Endothelial cell of umbilical vein (primary cell): ENCODE measurements at regions not wholly inside any gene's neighbourhood (a gene's known extent, or its start where the extent isn't known, plus 50 kb on each side); places are given as distances from the start of the nearest gene placed in this dataset.

Experiments
- BruUV-seq: library from RNA; stranded (reverse); fragments of 400-500 nt; replicated peaks from 2 replicates; lab custom pipeline; 2021; lab: Mats Ljungman, UMichigan
- CTCF ChIA-PET: fragments of 300-600, 350-600 bp; sonication (Branson Sonifier 250); formaldehyde crosslinking; loops from one replicate; lab custom pipeline; 2021; ENCODE audit warnings: antibody characterized with exemption, inconsistent platforms; lab: Charles Lee
- POLR2A ChIA-PET: fragments of 300-600, 350-600 bp; sonication (Branson Sonifier 250); formaldehyde crosslinking; loops from one replicate; lab custom pipeline; 2021; ENCODE audit warnings: antibody characterized with exemption, inconsistent platforms; lab: Charles Lee
- DNase-seq: peaks from one replicate; pipeline ENCODE4 v3.0.0-alpha.2; 2011; ENCODE audit warnings: low read depth, low spot score
- FAIRE-seq: peaks from 2 replicates; lab custom pipeline; 2011; peaks lifted over from hg19 to GRCh38; lab: Jason Lieb, UNC
- H2AFZ ChIP-seq: 2 replicates; pipeline ENCODE4 v1.6.0; 2012; ENCODE audit warnings: low read depth, low read length, control low read depth, inconsistent platforms
- H3K27ac ChIP-seq: 2 replicates; pipeline ENCODE4 v1.5.1; 2011; ENCODE audit warnings: low read depth, mild to moderate bottlenecking, control low read depth, low read length, moderate library complexity; ENCODE audit not compliant: insufficient read depth
- H3K27me3 ChIP-seq, 2 experiments: 2 replicates each; pipeline versions ENCODE4 v1.6.0 to v1.6.1; 2011; ENCODE audit warnings: low read length in 2 of 2, mixed read lengths in 1 of 2; ENCODE audit not compliant: control insufficient read depth in 2 of 2, insufficient read depth in 2 of 2
- H3K36me3 ChIP-seq, 2 experiments: 2 replicates in 1 of 2; 3 replicates in 1 of 2; pipeline ENCODE4 v1.5.1; 2011; ENCODE audit warnings: low read length in 2 of 2, mild to moderate bottlenecking in 1 of 2, moderate library complexity in 1 of 2; ENCODE audit not compliant: control insufficient read depth in 2 of 2, insufficient read depth in 2 of 2; ENCODE audit errors: extremely low read depth in 1 of 2
- H3K4me1 ChIP-seq: 3 replicates; pipeline ENCODE4 v1.5.1; 2011; ENCODE audit warnings: mild to moderate bottlenecking, low read length; ENCODE audit not compliant: control insufficient read depth, insufficient read depth; ENCODE audit errors: extremely low read depth
- H3K4me2 ChIP-seq: 2 replicates; pipeline ENCODE4 v1.6.1; 2011; ENCODE audit warnings: low read length, control low read depth, mixed read lengths; ENCODE audit not compliant: insufficient read depth
- H3K4me3 ChIP-seq, 3 experiments: fragments of 200-600 bp in 1 of 3; sonication (generic), shearing (Covaris generic) in 1 of 3; replicated peaks in 1 of 3; 2 replicates each; pipeline ENCODE4 v1.5.1; 2011 to 2016; ENCODE audit warnings: control low read depth in 3 of 3, low read length in 3 of 3, mild to moderate bottlenecking in 2 of 3, inconsistent platforms in 1 of 3, low read depth in 1 of 3, moderate library complexity in 1 of 3; ENCODE audit not compliant: insufficient read depth in 1 of 3
- H3K79me2 ChIP-seq: 2 replicates; pipeline ENCODE4 v1.6.0; 2012; ENCODE audit warnings: low read length, inconsistent platforms; ENCODE audit not compliant: control insufficient read depth, insufficient read depth
- H3K9ac ChIP-seq: replicated peaks from 2 replicates; pipeline ENCODE3; 2011; ENCODE audit warnings: low read length, control low read depth; ENCODE audit not compliant: insufficient read depth; ENCODE audit errors: extremely low read depth
- H3K9me1 ChIP-seq: replicated peaks from 3 replicates; pipeline ENCODE4 v1.6.0; 2011; ENCODE audit warnings: mild to moderate bottlenecking, low read length; ENCODE audit not compliant: control insufficient read depth, insufficient read depth; ENCODE audit errors: extremely low read depth
- H3K9me3 ChIP-seq: replicated peaks from 2 replicates; pipeline ENCODE4 v1.5.1; 2012; ENCODE audit warnings: low read length, inconsistent platforms; ENCODE audit not compliant: control insufficient read depth, insufficient read depth
- H4K20me1 ChIP-seq: replicated peaks from 2 replicates; pipeline ENCODE3; 2011; ENCODE audit warnings: mild to moderate bottlenecking, low read length; ENCODE audit not compliant: control insufficient read depth, insufficient read depth; ENCODE audit errors: extremely low read depth
- EZH2 ChIP-seq: IDR thresholded peaks from 2 replicates; pipeline ENCODE4 v1.6.1; 2012; ENCODE audit warnings: borderline replicate concordance, low read depth, mild to moderate bottlenecking, moderate library complexity, low read length, inconsistent platforms; ENCODE audit not compliant: severe bottlenecking
- FOS ChIP-seq: IDR thresholded peaks from 2 replicates; pipeline ENCODE4 v1.6.1; 2011; ENCODE audit warnings: mild to moderate bottlenecking, low read length, moderate library complexity, borderline replicate concordance; ENCODE audit not compliant: insufficient read depth
- GATA2 ChIP-seq: IDR thresholded peaks from 2 replicates; pipeline ENCODE4 v1.7.0; 2011; ENCODE audit warnings: low read depth, mild to moderate bottlenecking, moderate library complexity, mixed read lengths, low read length; ENCODE audit not compliant: insufficient read length, insufficient read depth
- JUN ChIP-seq: IDR thresholded peaks from 2 replicates; pipeline ENCODE4 v1.6.1; 2011; ENCODE audit warnings: borderline replicate concordance, low read depth; ENCODE audit not compliant: insufficient read length, insufficient read depth
- MYC ChIP-seq: IDR thresholded peaks from one replicate; pipeline ENCODE4 v1.6.1; 2011; ENCODE audit warnings: mild to moderate bottlenecking, low read depth, low read length
- POLR2A ChIP-seq: IDR thresholded peaks from 2 replicates; pipeline ENCODE4 v1.6.1; 2012; ENCODE audit warnings: low read depth, mild to moderate bottlenecking, control low read depth, low read length
- POLR2AphosphoS5 ChIP-seq: IDR thresholded peaks from 2 replicates; pipeline ENCODE4 v1.6.1; 2012; ENCODE audit warnings: low read depth, mild to moderate bottlenecking, control low read depth, low read length, moderate library complexity; ENCODE audit not compliant: insufficient read depth
- dilution Hi-C: fragments of 300-500 bp; cut with MboI; formaldehyde crosslinking; loops from one replicate; pipeline ENCODE4 v1.15.0; 2019; ENCODE audit warnings: low sequenced_read_pairs; ENCODE audit not compliant: extremely low pct_ligation_motif_present
- intact Hi-C: fragments of 100-400 bp; cut with micrococcal nuclease; formaldehyde crosslinking; loops from one replicate; pipeline ENCODE4 v1.10.0; 2022
- TF ChIP-seq, protein P1 (sequence below), 2 donors: IDR thresholded peaks; 1 replicate in 1 of 2; 2 replicates in 1 of 2; pipeline ENCODE4 v1.5.1; 2011; ENCODE audit warnings: low read length in 2 of 2, mild to moderate bottlenecking in 2 of 2, moderate library complexity in 2 of 2, control low read depth in 1 of 2, inconsistent platforms in 1 of 2, low read depth in 1 of 2; ENCODE audit not compliant: insufficient read depth in 1 of 2; ENCODE audit errors: extremely low read depth in 1 of 2
- TF ChIP-seq, protein P2 (sequence below): IDR thresholded peaks from 2 replicates; pipeline ENCODE4 v1.6.1; 2011; ENCODE audit not compliant: insufficient read depth, insufficient read length

DNA sequence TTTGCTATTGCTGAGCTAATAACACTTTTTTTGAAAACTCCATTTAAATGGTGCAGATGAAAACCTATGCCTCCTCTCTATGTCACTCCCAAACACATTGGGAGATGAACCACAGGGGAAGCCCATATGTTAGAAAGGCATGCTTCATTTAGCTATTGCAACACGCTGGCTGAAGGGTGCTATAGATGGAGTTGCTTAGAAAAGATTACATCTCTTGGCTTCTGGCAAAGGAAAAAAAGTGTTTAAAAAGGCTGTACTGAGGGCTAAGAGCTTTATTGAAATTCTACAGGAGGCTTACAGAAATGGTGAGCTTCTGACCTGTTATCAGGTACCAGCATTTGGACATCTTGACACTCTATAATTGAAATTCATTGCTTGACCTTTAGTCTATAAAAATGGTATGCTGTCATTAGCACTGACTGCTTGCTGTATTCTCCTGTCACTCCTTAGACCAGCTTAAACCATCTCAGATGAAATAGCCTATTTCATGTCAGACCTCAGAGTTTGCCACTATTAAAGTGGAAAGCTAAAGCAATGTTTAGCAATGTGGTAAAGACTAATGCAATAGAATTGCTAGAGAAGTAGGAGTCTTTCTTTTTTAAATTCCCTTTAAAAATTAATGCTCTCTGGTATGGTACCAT is 503.9 kb downstream of the CDH11 start:
- CTCF ChIA-PET, result no interaction called here
- dilution Hi-C loops, result no loop called here

More for the DNA sequence above, 503.9 kb downstream of the CDH11 start:
- no peaks in the 10 kb centered on the region for H3K9me1 ChIP-seq
- intact Hi-C loops, result no loop called here
- H3K4me1 ChIP-seq, result no peaks in the 10 kb centered on the region
- no peaks in the 10 kb centered on the region for H4K20me1 ChIP-seq
- FAIRE-seq (no peak), DNase-seq (no peak)
- no peak overlapping the region for H3K27ac ChIP-seq
- H2AFZ ChIP-seq, result no peak overlapping the region
- no peak overlapping the region for H3K4me3 ChIP-seq
- no peak overlapping the region for H3K4me2 ChIP-seq
- no peak for TF ChIP-seq EZH2
- no peak for TF ChIP-seq GATA2
- no peak for TF ChIP-seq FOS
- TF ChIP-seq, protein P1, sequence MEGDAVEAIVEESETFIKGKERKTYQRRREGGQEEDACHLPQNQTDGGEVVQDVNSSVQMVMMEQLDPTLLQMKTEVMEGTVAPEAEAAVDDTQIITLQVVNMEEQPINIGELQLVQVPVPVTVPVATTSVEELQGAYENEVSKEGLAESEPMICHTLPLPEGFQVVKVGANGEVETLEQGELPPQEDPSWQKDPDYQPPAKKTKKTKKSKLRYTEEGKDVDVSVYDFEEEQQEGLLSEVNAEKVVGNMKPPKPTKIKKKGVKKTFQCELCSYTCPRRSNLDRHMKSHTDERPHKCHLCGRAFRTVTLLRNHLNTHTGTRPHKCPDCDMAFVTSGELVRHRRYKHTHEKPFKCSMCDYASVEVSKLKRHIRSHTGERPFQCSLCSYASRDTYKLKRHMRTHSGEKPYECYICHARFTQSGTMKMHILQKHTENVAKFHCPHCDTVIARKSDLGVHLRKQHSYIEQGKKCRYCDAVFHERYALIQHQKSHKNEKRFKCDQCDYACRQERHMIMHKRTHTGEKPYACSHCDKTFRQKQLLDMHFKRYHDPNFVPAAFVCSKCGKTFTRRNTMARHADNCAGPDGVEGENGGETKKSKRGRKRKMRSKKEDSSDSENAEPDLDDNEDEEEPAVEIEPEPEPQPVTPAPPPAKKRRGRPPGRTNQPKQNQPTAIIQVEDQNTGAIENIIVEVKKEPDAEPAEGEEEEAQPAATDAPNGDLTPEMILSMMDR (IDR thresholded peaks at IDR 0.05; ENCODE audit: extremely low read depth in 1 of 2, insufficient read depth in 1 of 2, low read depth in 1 of 2, low read length in 2 of 2), result no peak
- no peak for TF ChIP-seq POLR2A
- TF ChIP-seq, protein P2, sequence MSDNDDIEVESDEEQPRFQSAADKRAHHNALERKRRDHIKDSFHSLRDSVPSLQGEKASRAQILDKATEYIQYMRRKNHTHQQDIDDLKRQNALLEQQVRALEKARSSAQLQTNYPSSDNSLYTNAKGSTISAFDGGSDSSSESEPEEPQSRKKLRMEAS, result no peak
- no peak for TF ChIP-seq POLR2AphosphoS5
- no peak for TF ChIP-seq JUN
- TF ChIP-seq MYC, result no peak
- no peaks in the 10 kb centered on the region for H3K79me2 ChIP-seq
- no peaks in the 10 kb centered on the region for H3K9me3 ChIP-seq
- BruUV-seq, result no TSS peak
- no peaks in the 10 kb centered on the region for H3K27me3 ChIP-seq
- H3K36me3 ChIP-seq, result no peaks in the 10 kb centered on the region
- POLR2A ChIA-PET, result no interaction called here
- no peak overlapping the region for H3K9ac ChIP-seq
